ENCODE measurements at regions not wholly inside any gene's neighbourhood (a gene's known extent, or its start where the extent isn't known, plus 50 kb on each side); places are given as distances from the start of the nearest gene placed in this dataset.

- no peak for DNase-seq (ENCODE audit: low spot score)
Observed at GRCh38 chr22:48744967-48745841, 1082.5 kb downstream of the BRD1 start.

GRCh38 chr22:48744283-48744641 lies 1083.4 kb downstream of the BRD1 start:
- no peak for DNase-seq (ENCODE audit: low spot score)

GRCh38 chr22:48743601-48744282 lies 1083.9 kb downstream of the BRD1 start:
- DNase-seq (ENCODE audit: low spot score): no peak

GRCh38 chr22:48742556-48743343 lies 1084.9 kb downstream of the BRD1 start:
- no peak for DNase-seq (ENCODE audit: low spot score)

GRCh38 chr22:48742191-48742555 lies 1085.5 kb downstream of the BRD1 start:
- DNase-seq (ENCODE audit: low spot score): no peak

GRCh38 chr22:48741540-48741939 lies 1086.1 kb downstream of the BRD1 start:
- DNase-seq (ENCODE audit: low spot score): no peak

GRCh38 chr22:48740731-48741405 lies 1086.8 kb downstream of the BRD1 start:
- DNase-seq (ENCODE audit: low spot score): no peak

GRCh38 chr22:48740086-48740730 lies 1087.5 kb downstream of the BRD1 start:
- DNase-seq (ENCODE audit: low spot score): no peak

GRCh38 chr22:48739348-48740085 lies 1088.2 kb downstream of the BRD1 start:
- no peak for DNase-seq (ENCODE audit: low spot score)

- no peak for DNase-seq (ENCODE audit: low spot score)
Observed at GRCh38 chr22:48738204-48738980, 1089.3 kb downstream of the BRD1 start.

GRCh38 chr22:48737461-48738203 lies 1090.0 kb downstream of the BRD1 start:
- no peak for DNase-seq (ENCODE audit: low spot score)

GRCh38 chr22:48736593-48737460 lies 1090.8 kb downstream of the BRD1 start:
- DNase-seq (ENCODE audit: low spot score): no peak

GRCh38 chr22:48734961-48735360 lies 1092.7 kb downstream of the BRD1 start:
- DNase-seq (ENCODE audit: low spot score): no peak

GRCh38 chr22:48734359-48734758 lies 1093.3 kb downstream of the BRD1 start:
- no peak for DNase-seq (ENCODE audit: low spot score)

- DNase-seq (ENCODE audit: low spot score): no peak
Observed at GRCh38 chr22:48729499-48730171, 1098.0 kb downstream of the BRD1 start.

GRCh38 chr22:48727454-48728058 lies 1100.1 kb downstream of the BRD1 start:
- DNase-seq (ENCODE audit: low spot score): no peak

- no peak for DNase-seq (ENCODE audit: low spot score)
Observed at GRCh38 chr22:48724899-48725298, 1102.8 kb downstream of the BRD1 start.

All from SW480 (cell line).